ENCODE measurements at regions not wholly inside any gene's neighbourhood (a gene's known extent, or its start where the extent isn't known, plus 50 kb on each side); places are given as distances from the start of the nearest gene placed in this dataset.

DNA sequence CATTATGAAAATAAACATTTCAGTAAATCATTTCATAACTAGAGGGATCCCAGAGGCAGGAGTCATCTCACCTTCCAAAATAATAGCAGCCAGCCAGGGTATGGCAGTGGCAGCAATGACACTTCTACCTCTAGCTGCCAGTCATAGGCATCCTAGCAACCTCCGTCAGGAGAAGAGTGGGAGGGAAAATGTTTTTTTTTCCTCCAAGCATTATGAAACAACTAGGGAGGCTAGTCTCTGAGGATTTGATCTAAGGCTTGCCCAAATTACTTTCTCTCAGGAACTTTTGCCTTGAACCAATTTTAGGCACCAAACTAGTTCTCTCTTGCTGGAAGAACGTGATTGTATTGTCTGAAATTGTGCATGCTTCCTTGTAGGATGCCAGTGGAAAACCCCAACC lies 208.7 kb upstream of the PREP start:
- H3K9me3 ChIP-seq = no peaks in the 10 kb centered on the region
- no peak overlapping the region for H3K4me3 ChIP-seq
- H3K36me3 ChIP-seq = no peaks in the 10 kb centered on the region
- TF ChIP-seq, protein P1, sequence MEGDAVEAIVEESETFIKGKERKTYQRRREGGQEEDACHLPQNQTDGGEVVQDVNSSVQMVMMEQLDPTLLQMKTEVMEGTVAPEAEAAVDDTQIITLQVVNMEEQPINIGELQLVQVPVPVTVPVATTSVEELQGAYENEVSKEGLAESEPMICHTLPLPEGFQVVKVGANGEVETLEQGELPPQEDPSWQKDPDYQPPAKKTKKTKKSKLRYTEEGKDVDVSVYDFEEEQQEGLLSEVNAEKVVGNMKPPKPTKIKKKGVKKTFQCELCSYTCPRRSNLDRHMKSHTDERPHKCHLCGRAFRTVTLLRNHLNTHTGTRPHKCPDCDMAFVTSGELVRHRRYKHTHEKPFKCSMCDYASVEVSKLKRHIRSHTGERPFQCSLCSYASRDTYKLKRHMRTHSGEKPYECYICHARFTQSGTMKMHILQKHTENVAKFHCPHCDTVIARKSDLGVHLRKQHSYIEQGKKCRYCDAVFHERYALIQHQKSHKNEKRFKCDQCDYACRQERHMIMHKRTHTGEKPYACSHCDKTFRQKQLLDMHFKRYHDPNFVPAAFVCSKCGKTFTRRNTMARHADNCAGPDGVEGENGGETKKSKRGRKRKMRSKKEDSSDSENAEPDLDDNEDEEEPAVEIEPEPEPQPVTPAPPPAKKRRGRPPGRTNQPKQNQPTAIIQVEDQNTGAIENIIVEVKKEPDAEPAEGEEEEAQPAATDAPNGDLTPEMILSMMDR (IDR thresholded peaks at IDR 0.05) = no peak
- DNase-seq (ENCODE audit: low spot score) = no peak
- H3K27ac ChIP-seq = no peak overlapping the region
- peaks cover 0 to 11% of the 10 kb centered on the region in 2 donors for H3K4me1 ChIP-seq
- H3K27me3 ChIP-seq = no peaks in the 10 kb centered on the region

DNA sequence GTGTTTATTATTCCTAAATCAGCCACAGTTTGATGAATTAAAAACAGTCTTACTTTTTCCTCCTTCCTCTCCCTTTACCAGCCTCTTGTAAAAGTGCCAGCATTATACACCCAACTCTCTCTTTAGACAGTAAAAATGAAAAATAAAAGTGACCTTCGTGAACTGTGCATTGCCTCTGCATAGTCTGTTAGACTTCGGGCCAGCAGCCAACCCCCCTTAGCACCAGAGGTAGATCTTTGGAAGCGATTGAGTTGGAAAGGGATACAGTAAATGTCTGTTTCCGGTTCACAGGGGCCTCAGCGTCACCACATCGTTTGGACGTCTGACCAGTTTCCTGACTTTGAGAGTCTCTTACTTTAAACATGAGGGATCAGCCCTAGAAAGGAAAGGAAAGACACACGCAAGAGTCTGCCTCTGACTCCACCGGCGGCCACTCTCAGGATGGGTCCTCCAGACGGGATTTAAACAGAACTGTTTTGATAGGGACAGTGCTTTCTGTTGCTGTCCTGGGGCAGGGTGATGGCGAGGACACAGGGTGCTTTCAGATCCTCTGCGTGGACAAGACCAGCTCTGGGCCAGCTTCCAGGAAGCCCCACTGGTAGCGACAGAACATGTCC lies 206.6 kb upstream of the PREP start:
- H3K36me3 ChIP-seq = no peaks in the 10 kb centered on the region
- H3K4me1 ChIP-seq = peaks cover 0 to 14% of the 10 kb centered on the region in 2 donors
- H3K27ac ChIP-seq = peak overlapping the region; percentile 33 to 42
- DNase-seq (ENCODE audit: low spot score) = no peak
- TF ChIP-seq, protein P1 (IDR thresholded peaks at IDR 0.05) = no peak
- H3K9me3 ChIP-seq = no peaks in the 10 kb centered on the region
- no peaks in the 10 kb centered on the region for H3K27me3 ChIP-seq
- H3K4me3 ChIP-seq = peak overlapping the region in 1 of 2 donors; percentile 9

DNA sequence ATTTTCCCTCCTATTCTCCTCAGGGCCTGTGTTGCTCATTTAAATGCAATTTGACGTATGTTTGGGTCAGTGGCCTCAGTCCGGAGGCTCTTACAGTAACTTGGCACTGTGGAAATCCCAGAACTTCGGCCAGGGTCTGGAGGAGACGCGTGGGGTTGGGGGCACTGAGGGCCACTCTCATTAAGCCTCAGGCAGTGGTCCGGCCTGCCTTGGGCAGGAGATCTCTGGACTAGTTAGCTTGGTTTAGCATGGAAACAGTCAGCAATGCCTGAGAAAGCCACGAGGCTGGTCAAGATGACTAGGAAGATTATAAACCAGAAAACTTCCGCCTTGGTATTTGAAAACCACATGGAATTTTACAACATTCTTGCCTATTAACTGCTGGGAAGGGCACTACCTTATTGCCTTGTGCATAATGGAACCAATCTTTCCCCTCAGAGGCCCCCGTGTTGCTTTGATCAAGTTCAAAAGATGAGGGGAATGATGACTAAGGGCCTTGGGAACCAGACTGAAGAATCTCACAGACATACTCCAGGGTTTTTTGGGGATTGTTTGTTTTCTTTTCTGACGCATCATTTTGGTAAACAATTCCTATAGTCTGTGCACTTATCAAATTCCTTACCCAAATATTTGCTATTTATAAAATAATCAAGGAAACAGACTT lies 206.0 kb upstream of the PREP start:
- H3K4me1 ChIP-seq = peaks cover 0 to 21% of the 10 kb centered on the region in 2 donors
- H3K36me3 ChIP-seq = no peaks in the 10 kb centered on the region
- no peak for DNase-seq (ENCODE audit: low spot score)
- H3K27ac ChIP-seq = peak overlapping the region in 1 of 2 donors; percentile 42
- no peaks in the 10 kb centered on the region for H3K9me3 ChIP-seq
- H3K4me3 ChIP-seq = no peak overlapping the region
- TF ChIP-seq, protein P1 (IDR thresholded peaks at IDR 0.05) = no peak
- no peaks in the 10 kb centered on the region for H3K27me3 ChIP-seq

DNA sequence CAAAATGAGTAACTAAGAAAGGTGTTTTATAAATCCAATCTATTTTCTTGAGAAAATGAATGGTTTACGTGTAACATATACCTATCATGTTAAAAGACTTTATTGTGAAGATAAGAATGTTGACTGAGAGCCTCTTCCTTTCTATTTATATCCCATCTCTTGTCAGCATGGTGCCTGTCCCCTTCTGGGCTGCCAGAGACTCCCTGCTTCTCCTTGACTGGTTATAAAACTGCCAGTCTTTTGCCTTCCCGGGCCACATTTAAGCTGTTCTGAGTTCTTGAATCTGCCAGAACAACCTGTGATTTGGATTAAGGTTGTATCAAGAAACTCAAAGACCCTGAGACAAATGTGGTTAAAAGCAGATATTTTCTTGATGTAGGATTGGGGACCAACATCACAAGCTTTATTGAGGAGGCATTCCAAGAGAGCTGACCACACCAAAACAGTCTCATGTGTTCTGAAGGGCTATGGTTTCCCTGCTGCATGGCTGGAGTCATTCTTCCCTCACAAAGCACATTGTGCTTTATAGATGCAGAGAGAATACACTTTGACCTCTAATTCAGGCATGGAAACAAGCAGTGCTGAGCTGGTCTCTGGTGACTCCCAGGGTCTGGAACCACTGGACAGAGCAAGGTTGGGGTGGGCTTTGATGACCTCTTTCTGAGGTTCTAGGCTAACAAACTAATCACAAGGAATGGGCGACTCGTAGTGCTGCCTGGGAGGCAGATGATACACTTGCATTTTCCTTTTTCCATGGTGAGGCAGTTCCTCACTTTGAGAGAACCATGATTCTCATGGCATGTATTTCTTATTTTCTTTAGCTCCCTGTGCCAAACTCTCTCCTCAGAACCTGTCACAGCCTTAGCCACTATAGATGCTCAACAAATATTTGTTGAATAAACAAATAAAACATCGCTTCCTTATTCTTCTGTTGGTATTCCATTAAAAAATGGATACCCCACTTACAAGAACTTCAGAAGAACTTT lies 205.0 kb upstream of the PREP start:
- H3K4me3 ChIP-seq = no peak overlapping the region
- no peaks in the 10 kb centered on the region for H3K9me3 ChIP-seq
- TF ChIP-seq, protein P1 (IDR thresholded peaks at IDR 0.05) = no peak
- peak overlapping the region in 1 of 2 donors; percentile 56 for H3K27ac ChIP-seq
- H3K36me3 ChIP-seq = no peaks in the 10 kb centered on the region
- H3K4me1 ChIP-seq = peaks cover 0 to 25% of the 10 kb centered on the region in 2 donors
- DNase-seq (ENCODE audit: low spot score) = no peak
- H3K27me3 ChIP-seq = no peaks in the 10 kb centered on the region

DNA sequence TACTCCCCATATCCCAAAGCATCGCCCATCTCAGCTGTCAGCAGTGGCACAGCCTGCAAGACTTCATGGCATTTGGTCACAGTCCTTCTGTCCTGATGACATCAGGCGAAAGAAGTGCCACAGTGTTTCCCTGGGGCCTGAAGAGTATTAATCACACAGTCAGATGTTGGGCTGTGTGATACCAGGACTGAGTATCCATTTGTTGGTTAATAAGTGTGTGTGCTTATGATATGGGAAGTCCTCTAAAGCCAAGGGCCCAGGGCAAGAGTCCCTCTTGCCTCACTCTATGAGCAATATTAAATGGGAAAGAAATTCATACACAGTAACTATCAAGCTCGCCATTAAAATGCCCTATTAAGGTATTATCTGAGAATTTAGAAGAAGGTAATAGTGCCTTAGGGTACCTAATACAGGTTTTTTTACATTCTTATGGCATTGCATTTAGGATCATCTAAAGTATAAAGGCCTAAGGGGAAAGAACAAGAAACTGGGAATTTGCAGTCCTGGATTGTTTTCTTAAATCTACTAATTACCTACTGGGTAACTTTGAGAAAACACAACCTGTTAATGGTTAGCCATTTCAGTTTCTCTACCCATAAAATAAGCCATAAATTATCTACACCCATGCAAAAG lies 204.1 kb upstream of the PREP start:
- H3K36me3 ChIP-seq = no peaks in the 10 kb centered on the region
- no peaks in the 10 kb centered on the region for H3K27me3 ChIP-seq
- no peaks in the 10 kb centered on the region for H3K9me3 ChIP-seq
- H3K27ac ChIP-seq = peak overlapping the region in 1 of 2 donors; percentile 56
- peaks cover 0 to 25% of the 10 kb centered on the region in 2 donors for H3K4me1 ChIP-seq
- TF ChIP-seq, protein P1 (IDR thresholded peaks at IDR 0.05) = no peak
- DNase-seq (ENCODE audit: low spot score) = no peak
- H3K4me3 ChIP-seq = no peak overlapping the region
